Thyroid gland (tissue), 4 donors: ENCODE measurements at regions not wholly inside any gene's neighbourhood (a gene's known extent, or its start where the extent isn't known, plus 50 kb on each side); places are given as distances from the start of the nearest gene placed in this dataset.

Experiments
- POLR2A ChIP-seq, 2 donors: fragments of 450-650 bp; IDR thresholded peaks; one replicate each; pipeline ENCODE4 v1.6.1; 2017; ENCODE audit warnings: antibody characterized with exemption in 2 of 2, mild to moderate bottlenecking in 2 of 2, moderate library complexity in 1 of 2
- TF ChIP-seq, protein P1 (sequence below), 6 experiments: fragments of 200-600 bp in 3 of 6; fragments of 450-650 bp in 3 of 6; sonication (generic) in 3 of 6; IDR thresholded peaks; one replicate each; pipeline ENCODE4 v1.5.1; 2016 to 2019; ENCODE audit warnings: antibody characterized with exemption in 6 of 6, mild to moderate bottlenecking in 2 of 6, inconsistent platforms in 1 of 6, moderate library complexity in 1 of 6

DNA sequence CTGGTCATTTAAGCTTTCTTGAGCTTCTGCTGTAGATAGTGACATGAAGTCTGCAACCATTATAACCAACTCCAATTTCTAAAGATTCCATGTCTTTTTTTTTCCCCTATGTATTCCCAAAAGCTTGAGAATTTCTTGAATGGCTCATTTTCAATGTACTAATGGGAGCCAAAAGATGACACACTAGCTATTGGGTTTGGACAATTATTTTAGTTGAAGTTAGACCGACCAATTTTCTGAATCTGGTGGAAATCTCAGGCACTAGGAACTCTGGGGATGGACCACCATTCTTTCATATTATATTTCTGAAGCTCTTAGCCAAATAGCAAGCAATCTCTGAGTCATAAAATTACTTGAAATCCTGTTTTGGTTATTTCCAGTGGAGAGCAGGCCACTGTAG, 617.4 kb upstream of the ADAMTS5 start:
- TF ChIP-seq POLR2A (IDR thresholded peaks at IDR 0.05), result no peak
- TF ChIP-seq, protein P1, sequence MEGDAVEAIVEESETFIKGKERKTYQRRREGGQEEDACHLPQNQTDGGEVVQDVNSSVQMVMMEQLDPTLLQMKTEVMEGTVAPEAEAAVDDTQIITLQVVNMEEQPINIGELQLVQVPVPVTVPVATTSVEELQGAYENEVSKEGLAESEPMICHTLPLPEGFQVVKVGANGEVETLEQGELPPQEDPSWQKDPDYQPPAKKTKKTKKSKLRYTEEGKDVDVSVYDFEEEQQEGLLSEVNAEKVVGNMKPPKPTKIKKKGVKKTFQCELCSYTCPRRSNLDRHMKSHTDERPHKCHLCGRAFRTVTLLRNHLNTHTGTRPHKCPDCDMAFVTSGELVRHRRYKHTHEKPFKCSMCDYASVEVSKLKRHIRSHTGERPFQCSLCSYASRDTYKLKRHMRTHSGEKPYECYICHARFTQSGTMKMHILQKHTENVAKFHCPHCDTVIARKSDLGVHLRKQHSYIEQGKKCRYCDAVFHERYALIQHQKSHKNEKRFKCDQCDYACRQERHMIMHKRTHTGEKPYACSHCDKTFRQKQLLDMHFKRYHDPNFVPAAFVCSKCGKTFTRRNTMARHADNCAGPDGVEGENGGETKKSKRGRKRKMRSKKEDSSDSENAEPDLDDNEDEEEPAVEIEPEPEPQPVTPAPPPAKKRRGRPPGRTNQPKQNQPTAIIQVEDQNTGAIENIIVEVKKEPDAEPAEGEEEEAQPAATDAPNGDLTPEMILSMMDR (IDR thresholded peaks at IDR 0.05), result no peak
